ENCODE measurements at regions not wholly inside any gene's neighbourhood (a gene's known extent, or its start where the extent isn't known, plus 50 kb on each side); places are given as distances from the start of the nearest gene placed in this dataset.

DNA sequence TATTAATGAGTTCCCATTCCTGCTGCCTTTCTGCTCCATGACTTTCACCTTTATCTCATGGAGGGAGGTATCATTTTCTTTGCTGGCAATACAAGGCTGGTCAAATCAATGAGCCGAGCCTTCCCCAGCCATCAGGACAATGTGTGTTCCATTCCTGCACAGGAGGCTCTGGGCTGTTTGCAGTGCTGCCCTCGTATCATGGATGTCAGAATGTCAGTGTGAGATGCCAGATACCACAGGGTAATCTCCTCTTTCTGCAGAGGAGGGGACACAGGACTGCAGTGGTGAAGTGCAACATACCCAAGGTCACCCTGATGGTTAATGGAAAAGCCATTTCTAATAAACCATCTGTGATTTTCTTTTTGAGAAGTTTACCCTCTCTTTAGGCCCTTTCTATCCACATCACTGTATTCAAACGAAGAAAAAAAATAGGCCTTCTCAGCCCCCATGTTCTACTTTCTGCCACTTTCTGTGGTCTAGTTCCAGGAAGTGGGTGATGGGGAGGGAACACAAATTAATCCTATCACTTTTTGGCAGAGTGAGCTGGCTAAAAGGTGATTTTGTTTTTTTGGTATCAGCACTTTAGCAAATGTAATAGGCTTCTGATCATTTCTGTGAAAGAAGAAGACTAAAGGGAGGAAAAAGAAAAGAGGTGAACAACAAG, 490.2 kb upstream of the BOD1L1 start:
- no peaks in the 10 kb centered on the region for H3F3A ChIP-seq (ENCODE audit: control insufficient read depth, insufficient read depth)
- H3K9me3 ChIP-seq (ENCODE audit: control insufficient read depth, insufficient read depth, low read length) = no peaks in the 10 kb centered on the region
- H3K27ac ChIP-seq (ENCODE audit: low read depth, low read length) = no peak overlapping the region
- no peak for TF ChIP-seq EZH2phosphoT487 (IDR thresholded peaks at IDR 0.05; ENCODE audit: borderline replicate concordance, low read length)
- TF ChIP-seq, protein P1, sequence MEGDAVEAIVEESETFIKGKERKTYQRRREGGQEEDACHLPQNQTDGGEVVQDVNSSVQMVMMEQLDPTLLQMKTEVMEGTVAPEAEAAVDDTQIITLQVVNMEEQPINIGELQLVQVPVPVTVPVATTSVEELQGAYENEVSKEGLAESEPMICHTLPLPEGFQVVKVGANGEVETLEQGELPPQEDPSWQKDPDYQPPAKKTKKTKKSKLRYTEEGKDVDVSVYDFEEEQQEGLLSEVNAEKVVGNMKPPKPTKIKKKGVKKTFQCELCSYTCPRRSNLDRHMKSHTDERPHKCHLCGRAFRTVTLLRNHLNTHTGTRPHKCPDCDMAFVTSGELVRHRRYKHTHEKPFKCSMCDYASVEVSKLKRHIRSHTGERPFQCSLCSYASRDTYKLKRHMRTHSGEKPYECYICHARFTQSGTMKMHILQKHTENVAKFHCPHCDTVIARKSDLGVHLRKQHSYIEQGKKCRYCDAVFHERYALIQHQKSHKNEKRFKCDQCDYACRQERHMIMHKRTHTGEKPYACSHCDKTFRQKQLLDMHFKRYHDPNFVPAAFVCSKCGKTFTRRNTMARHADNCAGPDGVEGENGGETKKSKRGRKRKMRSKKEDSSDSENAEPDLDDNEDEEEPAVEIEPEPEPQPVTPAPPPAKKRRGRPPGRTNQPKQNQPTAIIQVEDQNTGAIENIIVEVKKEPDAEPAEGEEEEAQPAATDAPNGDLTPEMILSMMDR (IDR thresholded peaks at IDR 0.05; ENCODE audit: low read depth, low read length, poor library complexity, severe bottlenecking) = no peak
- H3K79me2 ChIP-seq (ENCODE audit: control insufficient read depth, low read length) = no peaks in the 10 kb centered on the region
- H3K4me3 ChIP-seq (ENCODE audit: low read length) = no peak overlapping the region
- no peaks in the 10 kb centered on the region for H3K27me3 ChIP-seq (ENCODE audit: control insufficient read depth, low read length)
- no peaks in the 10 kb centered on the region for H3K9me2 ChIP-seq (replicated peaks; ENCODE audit: control insufficient read depth, low read length)
- H4K20me1 ChIP-seq (ENCODE audit: control insufficient read depth, insufficient read depth, low read depth, low read length) = no peaks in the 10 kb centered on the region
- H3K4me2 ChIP-seq (ENCODE audit: low read length) = no peak overlapping the region
- H3K4me1 ChIP-seq (ENCODE audit: control insufficient read depth, low read length) = no peaks in the 10 kb centered on the region
- H3K36me3 ChIP-seq (ENCODE audit: control insufficient read depth, low read length) = no peaks in the 10 kb centered on the region

DNA sequence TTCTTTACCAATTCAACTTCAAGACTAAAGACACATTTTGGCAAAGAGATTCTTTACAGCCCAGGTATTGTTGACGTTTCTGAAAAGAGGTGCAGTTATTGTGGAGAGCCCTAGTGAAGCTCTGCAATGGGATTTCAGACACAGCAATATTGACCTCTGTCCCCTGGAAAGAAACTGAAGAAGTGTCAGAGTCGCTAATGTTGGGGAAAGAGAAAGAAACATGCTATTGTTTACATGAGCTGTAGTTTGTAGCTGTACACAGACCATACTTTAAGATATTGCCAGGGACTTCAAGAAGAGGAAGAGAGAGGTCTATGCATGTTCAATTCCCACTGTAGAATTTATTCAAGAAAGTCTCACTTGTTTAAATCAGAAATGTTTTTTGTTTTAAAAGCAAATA, 497.3 kb upstream of the BOD1L1 start:
- TF ChIP-seq EZH2phosphoT487 (IDR thresholded peaks at IDR 0.05; ENCODE audit: borderline replicate concordance, low read length) = no peak
- TF ChIP-seq, protein P1 (IDR thresholded peaks at IDR 0.05; ENCODE audit: low read depth, low read length, poor library complexity, severe bottlenecking) = no peak
- Histone ChIP-seq H4K20me1 (ENCODE audit: control insufficient read depth, insufficient read depth, low read depth, low read length) (no peaks in the 10 kb centered on the region), H3K4me3 (ENCODE audit: low read length) (no peak overlapping the region), H3K27ac (ENCODE audit: low read depth, low read length) (no peak overlapping the region), H3K27me3 (ENCODE audit: control insufficient read depth, low read length) (no peaks in the 10 kb centered on the region), H3F3A (ENCODE audit: control insufficient read depth, insufficient read depth) (no peaks in the 10 kb centered on the region), H3K9me2 (replicated peaks; ENCODE audit: control insufficient read depth, low read length) (no peaks in the 10 kb centered on the region), H3K4me1 (ENCODE audit: control insufficient read depth, low read length) (peaks cover 6% of the 10 kb centered on the region), H3K4me2 (ENCODE audit: low read length) (no peak overlapping the region), H3K79me2 (ENCODE audit: control insufficient read depth, low read length) (no peaks in the 10 kb centered on the region), H3K36me3 (ENCODE audit: control insufficient read depth, low read length) (no peaks in the 10 kb centered on the region), H3K9me3 (ENCODE audit: control insufficient read depth, insufficient read depth, low read length) (no peaks in the 10 kb centered on the region)

DNA sequence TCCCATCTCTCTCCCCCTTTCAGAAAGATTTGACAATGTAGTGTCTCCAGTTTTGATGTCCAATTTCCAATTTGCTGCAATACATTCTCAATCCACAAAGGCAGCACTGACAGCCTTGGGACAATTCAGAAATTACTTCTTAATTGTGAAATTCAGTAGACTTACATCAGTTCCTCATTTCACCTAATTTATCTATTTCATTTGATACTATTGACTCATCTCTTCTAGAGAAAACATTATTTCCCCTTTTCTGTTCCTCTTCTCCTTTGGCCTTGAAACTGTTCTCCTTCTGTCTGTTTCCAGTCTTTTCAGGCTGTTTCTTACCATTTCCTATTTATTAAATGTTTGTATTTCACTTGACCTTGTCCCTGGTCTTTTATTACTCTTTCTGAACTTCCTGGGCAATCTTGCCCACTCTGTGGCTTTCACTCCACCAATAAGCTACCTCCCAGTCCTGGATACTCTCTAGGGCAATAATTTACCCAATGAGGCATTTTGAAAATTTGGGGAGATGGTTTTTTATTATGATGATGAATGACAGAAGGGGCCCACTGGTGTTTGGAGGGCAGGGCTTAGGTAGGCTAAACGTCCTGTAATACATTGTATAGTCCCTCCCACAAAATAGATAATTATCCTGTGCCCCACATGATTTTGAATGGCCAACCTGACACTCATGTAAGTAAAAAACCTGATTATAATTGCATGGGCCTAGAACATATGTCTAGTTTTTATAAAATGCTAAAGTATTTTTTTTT, 498.0 kb upstream of the BOD1L1 start:
- Histone ChIP-seq H3K36me3 (ENCODE audit: control insufficient read depth, low read length) (no peaks in the 10 kb centered on the region), H3K4me1 (ENCODE audit: control insufficient read depth, low read length) (peaks cover 6% of the 10 kb centered on the region), H3K9me3 (ENCODE audit: control insufficient read depth, insufficient read depth, low read length) (no peaks in the 10 kb centered on the region), H3F3A (ENCODE audit: control insufficient read depth, insufficient read depth) (no peaks in the 10 kb centered on the region), H3K4me2 (ENCODE audit: low read length) (no peak overlapping the region), H3K27ac (ENCODE audit: low read depth, low read length) (no peak overlapping the region), H3K9me2 (replicated peaks; ENCODE audit: control insufficient read depth, low read length) (no peaks in the 10 kb centered on the region), H4K20me1 (ENCODE audit: control insufficient read depth, insufficient read depth, low read depth, low read length) (no peaks in the 10 kb centered on the region), H3K79me2 (ENCODE audit: control insufficient read depth, low read length) (no peaks in the 10 kb centered on the region), H3K4me3 (ENCODE audit: low read length) (no peak overlapping the region), H3K27me3 (ENCODE audit: control insufficient read depth, low read length) (no peaks in the 10 kb centered on the region)
- no peak for TF ChIP-seq EZH2phosphoT487 (IDR thresholded peaks at IDR 0.05; ENCODE audit: borderline replicate concordance, low read length)
- TF ChIP-seq, protein P1 (IDR thresholded peaks at IDR 0.05; ENCODE audit: low read depth, low read length, poor library complexity, severe bottlenecking) = no peak

Data from DOHH2 (cell line).